Activated CD4-positive, CD25-positive, alpha-beta regulatory T cell treated with anti-CD3 and anti-CD28 coated beads, Interleukin-2, amount 50 U/mL, for 24 hours (primary cell): ENCODE measurements at regions not wholly inside any gene's neighbourhood (a gene's known extent, or its start where the extent isn't known, plus 50 kb on each side); places are given as distances from the start of the nearest gene placed in this dataset.
"Not testable (repeated sequence)": the region's sequence is repeated elsewhere in the genome, so short reads cannot be mapped to it uniquely, and the experiment has no call there.

Experiments
- ATAC-seq, 2 donors: fragments of 150-1000 bp; cut with Tn5 transposase; one replicate each; pipeline ENCODE4 v1.10.0; 2021; ENCODE audit warnings: mild to moderate bottlenecking in 1 of 2, moderate library complexity in 1 of 2

GRCh38 chr9:3658964-3659363 is 133.2 kb upstream of the RFX3 start:
- ATAC-seq: no peak

GRCh38 chr9:3656224-3656623 is 130.4 kb upstream of the RFX3 start:
- no peak for ATAC-seq

GRCh38 chr9:3650994-3651622 is 125.3 kb upstream of the RFX3 start:
- no peak for ATAC-seq

GRCh38 chr9:3648722-3649246 is 123.0 kb upstream of the RFX3 start:
- ATAC-seq: no peak

- no peak for ATAC-seq
These were observed 122.5 kb upstream of the RFX3 start for GRCh38 chr9:3648266-3648665.

- ATAC-seq: no peak
These were observed 121.9 kb upstream of the RFX3 start for GRCh38 chr9:3647652-3648051.

- no peak for ATAC-seq
These were observed 120.4 kb upstream of the RFX3 start for GRCh38 chr9:3646226-3646625.

GRCh38 chr9:3642075-3642474 is 116.3 kb upstream of the RFX3 start:
- not testable (repeated sequence) for ATAC-seq

GRCh38 chr9:3629495-3629894 is 103.7 kb upstream of the RFX3 start:
- no peak for ATAC-seq

- ATAC-seq: no peak
These were observed 102.4 kb upstream of the RFX3 start for GRCh38 chr9:3628239-3628638.

GRCh38 chr9:3608011-3608410 is 82.2 kb upstream of the RFX3 start:
- peak; percentile 59 to 65 for ATAC-seq

- ATAC-seq: no peak
These were observed 74.9 kb upstream of the RFX3 start for GRCh38 chr9:3600672-3601071.

- no peak for ATAC-seq
These were observed 72.0 kb upstream of the RFX3 start for GRCh38 chr9:3597792-3598191.

GRCh38 chr9:3586066-3586465 is 60.3 kb upstream of the RFX3 start:
- no peak for ATAC-seq

GRCh38 chr9:3585606-3586005 is 59.8 kb upstream of the RFX3 start:
- no peak for ATAC-seq

- peak; percentile 67 to 74 for ATAC-seq
These were observed 53.0 kb upstream of the RFX3 start for GRCh38 chr9:3578786-3579185.

GRCh38 chr9:3576328-3576727 is 50.5 kb upstream of the RFX3 start:
- no peak for ATAC-seq

- no peak for ATAC-seq
These were observed 50.0 kb upstream of the RFX3 start for GRCh38 chr9:3575821-3576220.
